NCI-H2227 (cell line): ENCODE measurements at regions not wholly inside any gene's neighbourhood (a gene's known extent, or its start where the extent isn't known, plus 50 kb on each side); places are given as distances from the start of the nearest gene placed in this dataset.
A peak's percentile ranks its signal among the peaks of the same experiment; 100 is the strongest.
"Not testable (repeated sequence)": the region's sequence is repeated elsewhere in the genome, so short reads cannot be mapped to it uniquely, and the experiment has no call there.

Experiments used
- DNase-seq: peaks from one replicate; lab custom pipeline; 2025; ENCODE audit not compliant: unreplicated experiment; lab: John Stamatoyannopoulos, UW

DNA sequence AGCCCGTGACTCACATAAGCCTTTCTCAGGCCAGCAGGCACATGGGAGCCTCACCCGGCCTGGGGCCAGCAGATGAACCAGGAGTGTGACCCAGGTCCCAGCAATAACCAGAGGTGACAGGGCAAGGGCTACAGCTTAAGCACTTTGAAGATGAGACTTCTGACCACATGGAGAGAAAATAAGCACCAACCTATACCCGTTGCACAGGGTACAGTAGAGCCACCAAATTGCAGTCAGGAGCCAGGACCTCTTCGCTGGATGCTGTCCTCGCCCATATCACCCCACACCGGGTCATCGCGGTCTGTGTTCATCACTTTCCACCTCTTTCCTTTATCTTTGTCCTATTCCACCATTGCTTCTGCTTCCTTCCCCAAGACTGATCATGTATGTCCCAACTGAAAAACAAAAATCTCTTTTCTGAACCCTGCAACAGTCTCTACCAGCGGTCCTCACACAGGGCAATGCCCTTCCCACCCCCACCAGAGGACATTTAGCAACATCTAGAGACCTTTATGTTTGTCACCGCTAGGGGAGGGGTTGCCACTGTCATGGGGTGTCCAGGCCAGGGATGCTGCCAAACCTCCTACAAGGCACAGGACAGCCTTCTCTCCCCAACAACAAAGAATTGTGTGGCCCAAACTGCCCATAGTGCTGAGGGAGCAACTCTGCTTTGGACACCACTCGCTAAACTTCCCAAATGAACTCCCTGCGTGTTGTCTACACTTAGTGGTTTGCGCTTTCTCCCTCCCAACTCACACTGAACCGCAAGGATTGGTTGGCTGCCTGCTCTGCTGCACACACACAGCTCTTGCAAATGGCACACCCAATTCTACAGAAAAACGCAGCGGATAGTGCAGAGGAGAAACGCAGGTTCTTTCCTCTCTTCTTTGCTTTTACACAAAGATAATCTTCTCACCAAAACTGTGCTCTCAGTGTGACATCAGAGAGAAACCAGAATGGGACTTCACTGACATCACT, 219.4 kb upstream of the FRG1 start:
- DNase-seq, result not testable (repeated sequence)

DNA sequence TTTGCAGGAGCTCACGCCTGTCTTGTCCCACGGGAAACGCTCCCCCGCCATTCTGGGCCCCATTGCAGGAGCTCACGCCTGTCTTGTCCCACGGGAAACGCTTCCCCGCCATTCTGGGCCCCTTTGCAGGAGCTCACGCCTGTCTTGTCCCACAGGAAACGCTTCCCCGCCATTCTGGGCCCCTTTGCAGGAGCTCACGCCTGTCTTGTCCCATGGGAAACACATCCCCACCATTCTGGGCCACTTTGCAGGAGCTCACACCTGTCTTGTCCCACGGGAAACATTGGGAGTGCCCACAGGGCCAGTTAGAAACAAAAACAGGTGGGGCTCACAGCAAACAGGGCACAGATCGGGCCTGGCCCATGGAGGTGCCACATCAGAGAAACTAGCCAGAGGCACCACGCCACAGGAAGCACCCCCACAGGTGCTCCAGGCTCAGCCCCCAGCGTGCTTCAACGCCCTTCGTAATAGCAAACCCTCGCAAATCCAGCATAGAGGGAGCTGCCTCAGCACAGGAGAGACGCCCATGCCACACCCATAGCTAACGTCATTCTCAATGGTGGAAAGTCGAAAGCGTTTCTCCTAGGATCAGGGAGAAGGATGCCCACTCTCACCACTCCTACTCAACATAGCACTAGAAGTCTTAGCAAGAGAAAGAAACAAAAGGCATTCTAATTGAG, 218.2 kb upstream of the FRG1 start:
- DNase-seq, result peak; percentile 86

DNA sequence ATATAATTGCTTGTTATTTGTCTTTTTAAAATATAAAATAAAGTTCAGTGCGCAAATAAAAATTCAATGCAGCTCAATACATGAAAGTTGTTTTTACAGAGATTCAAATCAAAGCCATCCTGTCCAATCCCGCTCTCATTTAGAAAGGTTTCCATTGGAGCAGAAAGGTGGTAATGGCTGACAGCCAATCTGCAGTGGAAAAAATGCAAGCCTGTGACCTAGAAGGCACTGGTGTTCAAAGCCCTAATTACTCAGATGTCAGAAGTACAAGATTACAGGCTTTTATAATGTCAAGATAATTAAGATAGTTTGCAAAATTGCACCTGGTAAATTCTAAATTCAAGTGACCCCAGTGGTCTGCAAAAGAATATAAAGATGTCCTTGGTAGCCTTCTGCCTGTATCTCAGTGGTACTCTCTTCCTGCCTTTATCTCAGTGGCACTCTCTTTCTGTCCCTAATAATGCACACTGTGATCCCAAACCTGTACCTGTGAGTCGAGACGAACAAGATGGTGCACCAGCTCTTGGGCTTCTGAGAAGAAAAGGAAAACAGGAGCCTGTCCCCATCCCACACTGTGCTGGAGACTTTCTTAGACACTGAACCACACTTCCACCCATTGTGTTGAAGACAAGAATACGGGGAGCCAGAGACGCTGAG, 212.6 kb upstream of the FRG1 start:
- not testable (repeated sequence) for DNase-seq

DNA sequence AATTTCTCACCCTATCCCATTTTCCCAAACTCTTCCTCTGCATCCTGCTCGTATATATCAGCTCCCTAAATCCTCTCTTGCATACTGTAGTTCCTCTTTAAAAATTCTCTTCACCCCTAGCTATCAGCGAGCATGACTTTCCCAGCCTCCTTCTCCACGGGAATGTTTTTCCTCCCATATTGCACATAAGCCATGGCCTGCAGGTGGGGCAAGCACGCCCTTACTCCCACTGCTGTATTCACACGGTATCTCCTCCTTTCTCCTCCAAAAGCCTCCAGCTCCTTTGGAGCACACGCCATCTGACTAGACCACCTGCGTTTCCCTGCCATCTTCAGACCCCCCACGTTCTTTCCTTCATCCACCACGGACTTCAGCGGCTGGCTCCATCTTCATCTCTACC, 208.7 kb upstream of the FRG1 start:
- DNase-seq, result not testable (repeated sequence)

DNA sequence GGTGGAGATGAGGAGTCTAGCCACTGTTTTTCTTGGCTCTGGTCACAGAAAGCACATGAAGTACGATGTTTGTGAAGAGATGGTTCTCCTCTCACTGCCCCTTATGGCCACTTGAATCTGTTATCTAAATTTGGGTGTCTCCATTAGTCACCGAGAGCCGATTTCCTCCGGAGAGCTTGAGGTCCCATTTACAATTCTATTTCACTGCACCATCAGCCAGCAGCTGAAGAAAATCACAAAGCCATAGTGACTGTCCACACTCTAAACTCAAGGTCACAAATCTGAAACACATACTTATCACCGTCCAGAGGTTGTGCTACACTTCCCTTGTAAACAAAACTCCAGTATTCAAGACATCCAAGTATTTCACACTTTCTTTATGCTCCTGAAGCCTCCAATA, 207.2 kb upstream of the FRG1 start:
- not testable (repeated sequence) for DNase-seq

DNA sequence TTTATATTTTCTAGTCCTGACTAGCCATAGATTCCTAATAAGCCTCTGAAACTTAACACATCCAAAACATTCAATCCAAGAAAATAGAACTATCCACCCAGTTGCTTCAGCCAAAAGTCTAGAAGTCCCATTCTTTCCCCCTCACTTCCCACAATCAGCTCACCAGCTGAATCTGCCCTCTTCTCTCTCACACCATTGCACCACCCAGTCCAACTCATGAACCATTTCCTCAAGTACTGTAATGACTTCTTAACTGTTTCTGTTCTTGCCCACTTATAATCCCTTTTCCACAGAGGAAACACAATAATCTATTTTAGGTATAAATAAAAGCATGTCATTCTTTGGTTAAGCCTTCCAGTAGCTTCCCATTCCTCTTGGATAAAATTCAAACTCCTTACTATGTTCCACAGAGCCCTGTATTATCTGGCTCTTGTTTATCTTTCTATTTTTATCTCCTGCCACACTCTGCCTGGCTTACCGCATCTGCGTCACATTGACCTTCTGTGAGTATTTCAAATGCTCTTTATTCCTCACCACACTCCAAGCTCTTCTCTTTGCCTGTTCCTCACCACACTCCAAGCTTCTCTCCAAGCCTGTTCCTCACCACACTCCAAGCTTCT, 205.9 kb upstream of the FRG1 start:
- not testable (repeated sequence) for DNase-seq

DNA sequence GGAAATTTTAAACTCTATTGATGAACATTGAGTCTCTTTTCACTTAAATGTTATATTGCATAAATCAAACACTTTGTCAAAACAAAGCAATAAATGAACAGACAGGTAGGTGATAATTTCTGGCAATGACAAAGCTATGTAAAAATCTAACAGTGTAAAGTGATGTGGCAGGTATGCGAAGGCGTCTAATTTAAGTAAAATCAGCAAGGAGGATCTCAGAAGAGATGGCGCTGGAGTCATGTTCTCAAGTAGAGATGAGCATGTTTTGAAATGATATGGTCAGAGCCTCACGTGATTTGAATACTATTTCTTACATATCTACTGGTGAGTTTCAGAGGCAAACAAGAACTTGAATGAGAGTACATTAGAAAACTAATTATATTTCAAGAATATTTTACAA, 204.0 kb upstream of the FRG1 start:
- DNase-seq, result not testable (repeated sequence)

DNA sequence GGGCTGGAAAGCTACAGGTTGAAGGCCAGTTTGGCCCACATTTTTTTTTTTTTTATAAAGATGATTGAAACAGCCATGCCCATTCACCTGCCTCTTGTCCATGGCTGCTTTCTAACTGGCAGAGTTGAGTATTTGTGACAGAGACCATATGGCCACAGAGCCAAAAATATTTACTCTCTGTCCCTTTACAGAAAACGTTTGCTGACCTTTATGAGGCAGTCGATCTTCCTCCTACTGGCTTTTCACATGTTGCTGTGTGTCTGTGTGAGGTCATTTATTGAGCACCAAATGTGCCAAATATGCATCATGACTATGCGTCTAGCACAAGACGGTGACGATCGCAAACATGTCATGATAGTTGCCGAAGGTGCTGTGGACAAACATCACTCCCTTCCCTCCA, 200.6 kb upstream of the FRG1 start:
- DNase-seq, result not testable (repeated sequence)

DNA sequence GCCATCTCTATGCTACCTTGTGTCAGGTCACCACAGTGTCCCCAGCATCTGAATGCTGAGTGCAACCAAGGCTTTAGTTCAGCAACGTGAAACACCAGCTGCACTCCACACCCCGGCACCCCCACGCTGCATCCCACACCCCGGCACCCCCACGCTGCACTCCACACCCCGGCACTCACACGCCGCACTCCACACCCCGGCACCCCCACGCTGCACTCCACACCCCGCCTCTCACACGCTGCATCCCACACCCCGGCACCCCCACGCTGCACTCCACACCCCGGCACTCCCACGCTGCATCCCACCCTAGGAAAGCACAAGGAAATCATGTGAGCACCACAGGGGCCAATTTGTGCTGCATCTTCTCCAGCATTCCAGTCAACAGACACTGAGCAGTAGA, 199.8 kb upstream of the FRG1 start:
- no peak for DNase-seq

DNA sequence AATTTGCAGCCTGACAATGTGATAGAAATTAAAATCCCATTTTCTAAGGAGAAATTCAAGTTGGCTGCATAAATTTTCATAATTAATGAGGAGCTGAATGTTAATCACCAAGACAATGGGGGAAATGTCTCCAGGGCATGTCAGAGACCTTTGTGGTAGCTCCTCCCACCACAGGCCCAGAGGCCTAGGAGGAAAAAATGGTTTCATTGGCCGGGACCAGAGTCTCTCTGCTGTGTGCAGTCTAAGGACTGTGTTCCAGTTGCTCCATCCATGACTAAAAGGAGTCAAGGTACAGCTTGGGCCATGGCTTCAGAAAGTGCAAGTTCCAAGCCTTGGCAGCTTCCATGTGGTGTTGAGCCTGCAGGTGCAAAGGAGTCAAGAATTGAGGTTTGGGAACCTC, 187.6 kb upstream of the FRG1 start:
- DNase-seq, result not testable (repeated sequence)

DNA sequence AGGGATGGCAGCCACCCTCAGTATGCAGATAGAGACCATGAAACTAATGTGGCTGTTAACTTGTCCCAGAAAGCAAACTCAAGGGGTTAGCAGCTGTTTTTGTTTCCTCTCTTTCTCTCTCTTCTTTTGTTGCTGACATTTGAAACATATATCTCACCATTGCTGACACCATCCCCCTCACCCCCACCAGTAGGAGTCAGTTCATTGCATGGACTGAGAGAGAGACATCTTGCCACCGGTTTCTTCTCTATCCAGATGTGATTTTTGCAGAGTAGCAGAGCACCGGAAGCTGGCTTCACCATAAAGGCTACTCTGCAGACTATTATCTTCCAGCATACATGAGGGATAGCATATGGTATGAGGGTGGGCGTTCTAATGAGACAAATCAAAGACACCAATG, 177.1 kb upstream of the FRG1 start:
- no peak for DNase-seq

DNA sequence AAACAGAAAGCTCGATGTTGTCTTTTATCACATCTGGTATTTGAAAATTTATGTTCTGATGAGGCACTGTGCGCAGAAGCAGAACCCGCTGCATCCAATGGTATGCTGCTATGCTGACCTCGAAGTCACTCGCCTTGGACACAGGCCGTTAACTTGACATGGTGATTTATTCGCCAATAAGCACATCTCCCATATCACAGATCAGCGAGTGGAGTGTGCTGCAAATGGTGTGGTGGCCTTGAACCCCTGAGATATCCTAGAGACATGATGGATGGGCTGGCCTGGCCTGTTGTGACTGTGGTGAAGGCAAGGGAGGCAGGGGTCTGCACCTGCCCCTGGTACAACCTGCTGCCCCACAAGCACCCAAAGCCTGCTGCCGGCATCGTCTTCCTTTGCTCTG, 175.4 kb upstream of the FRG1 start:
- DNase-seq, result no peak

DNA sequence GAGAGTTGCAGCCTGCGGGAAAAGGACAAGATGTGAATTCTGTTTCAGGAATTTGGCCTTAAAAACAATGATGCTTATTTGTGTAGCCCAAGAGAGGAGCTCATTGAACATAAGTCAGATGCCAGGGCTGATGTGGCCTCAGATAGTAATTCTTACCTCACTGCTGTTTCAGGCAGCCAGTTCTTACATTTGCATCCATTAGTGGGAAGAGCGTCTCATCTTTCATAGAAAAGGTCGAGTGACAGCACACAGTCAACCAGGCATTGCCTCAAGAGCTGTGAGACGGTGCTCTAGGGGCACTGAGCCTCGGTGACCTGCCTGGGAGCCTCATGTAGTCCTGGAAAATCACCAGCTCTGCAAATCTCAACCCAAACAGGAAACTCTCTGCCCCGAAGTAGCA, 174.9 kb upstream of the FRG1 start:
- no peak for DNase-seq

DNA sequence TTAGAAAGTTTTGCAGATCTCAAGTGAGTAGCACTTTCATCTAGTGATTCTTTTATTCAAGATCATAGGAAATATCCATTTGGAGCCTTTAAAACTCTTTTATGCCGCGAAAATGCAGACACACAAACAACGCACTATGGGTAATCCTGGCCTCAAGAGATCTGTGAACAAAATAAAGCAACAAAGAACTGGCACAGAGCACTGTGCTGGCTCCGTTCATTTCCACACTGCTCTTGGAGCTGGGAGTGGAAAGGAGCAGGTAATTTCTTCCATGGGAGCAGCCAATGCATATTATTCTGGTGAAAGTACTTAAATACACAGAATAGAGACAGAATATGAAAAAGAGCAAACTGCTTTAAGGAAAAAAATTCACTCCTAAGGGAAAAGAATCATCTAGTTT, 172.7 kb upstream of the FRG1 start:
- DNase-seq, result no peak

DNA sequence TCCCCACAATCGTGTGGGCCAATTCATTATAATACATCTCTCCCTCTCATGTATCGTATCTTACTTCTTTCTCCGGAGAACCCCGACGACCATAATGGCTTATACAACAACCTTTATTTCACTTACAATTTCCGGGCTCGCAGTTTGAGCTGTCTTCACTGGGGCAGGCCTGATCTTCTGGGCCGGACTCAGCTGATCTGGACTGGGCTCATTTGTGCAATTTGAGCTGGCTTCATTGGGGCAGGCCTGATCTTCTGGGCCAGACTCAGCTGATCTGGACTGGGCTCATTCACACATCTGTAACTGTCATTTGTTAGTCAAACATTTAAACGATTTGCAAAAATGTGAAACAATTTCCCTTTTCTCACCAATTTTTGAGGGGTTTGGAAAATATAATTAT, 171.5 kb upstream of the FRG1 start:
- DNase-seq, result no peak

DNA sequence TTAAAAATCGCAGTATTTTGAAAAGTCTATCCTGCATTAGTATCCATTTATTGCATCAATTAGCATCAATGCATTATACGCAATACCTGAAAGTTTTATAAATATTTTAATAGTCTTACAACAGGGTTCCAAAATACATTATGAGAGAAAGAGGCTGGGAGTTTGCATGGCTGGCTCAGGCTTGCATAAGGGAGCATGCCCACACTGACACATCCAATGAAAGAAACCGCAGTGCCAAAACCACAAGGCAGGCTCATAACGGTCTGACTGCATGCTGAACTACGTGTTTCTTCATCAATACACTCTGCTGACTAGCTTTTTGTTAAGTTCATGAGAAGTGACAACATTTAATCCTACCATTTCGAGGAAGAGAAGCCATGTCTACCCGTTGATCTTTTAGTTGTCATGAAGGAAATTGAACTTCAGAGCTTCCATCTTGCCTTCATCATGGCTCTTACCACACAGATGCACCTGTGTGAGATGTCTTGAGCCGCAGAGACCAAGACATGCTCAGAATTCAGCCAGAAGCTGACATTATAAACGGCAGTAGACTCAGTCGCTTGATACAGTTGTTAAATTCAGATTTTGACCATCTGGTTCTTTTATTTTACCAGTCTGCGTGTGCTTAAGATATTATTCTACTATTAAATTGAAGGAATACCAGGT, 168.8 kb upstream of the FRG1 start:
- no peak for DNase-seq

DNA sequence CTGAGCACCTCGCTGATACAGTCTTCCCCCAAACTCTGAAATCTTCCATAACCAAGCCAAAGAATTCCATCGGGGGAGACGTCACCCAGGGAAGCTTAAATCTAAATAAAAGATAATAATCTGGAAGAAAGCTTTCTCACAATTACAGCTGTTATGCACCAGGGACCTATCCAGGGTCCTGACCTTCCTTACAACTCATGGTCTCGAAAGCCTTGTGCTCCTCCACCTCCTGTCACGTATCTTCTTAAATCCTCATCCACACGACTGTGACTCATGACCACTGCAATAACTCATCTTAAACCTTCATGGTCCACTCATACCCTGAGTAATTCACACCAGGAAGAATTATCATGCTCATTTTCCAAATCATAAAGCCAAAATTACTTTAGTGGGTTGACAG, 166.8 kb upstream of the FRG1 start:
- DNase-seq, result no peak

DNA sequence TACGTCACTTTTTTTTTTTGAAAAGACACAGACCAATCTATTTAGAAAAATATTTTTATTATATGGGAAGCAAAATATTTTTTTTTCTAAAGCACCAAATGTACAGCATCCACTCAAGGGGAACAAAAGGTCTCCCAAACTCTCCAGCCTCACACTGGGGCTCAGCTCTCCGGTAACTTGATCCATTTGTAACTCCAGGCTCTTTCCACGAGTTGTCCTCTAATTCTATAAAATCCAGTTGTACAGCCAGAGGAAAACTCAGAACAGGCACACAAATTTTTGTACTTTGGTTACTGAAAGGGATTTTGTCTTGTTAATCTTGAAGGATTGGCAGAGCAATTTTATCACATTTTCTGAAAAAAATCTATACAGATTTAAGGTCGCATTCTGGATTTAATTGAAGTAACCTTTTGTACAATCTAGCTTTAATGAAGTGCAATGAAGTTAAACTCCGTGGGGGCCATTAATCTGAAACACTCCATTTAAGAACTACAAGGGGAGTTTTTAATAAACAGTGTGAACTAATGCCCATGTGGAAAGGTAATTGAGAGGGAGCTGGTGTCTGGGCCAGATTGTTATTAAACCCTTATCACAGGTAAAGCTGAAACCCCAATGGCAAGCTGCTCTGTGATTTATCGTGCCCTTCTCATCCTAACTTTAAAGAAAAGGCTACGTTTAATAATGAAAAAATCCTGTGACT, 161.2 kb upstream of the FRG1 start:
- DNase-seq, result no peak

DNA sequence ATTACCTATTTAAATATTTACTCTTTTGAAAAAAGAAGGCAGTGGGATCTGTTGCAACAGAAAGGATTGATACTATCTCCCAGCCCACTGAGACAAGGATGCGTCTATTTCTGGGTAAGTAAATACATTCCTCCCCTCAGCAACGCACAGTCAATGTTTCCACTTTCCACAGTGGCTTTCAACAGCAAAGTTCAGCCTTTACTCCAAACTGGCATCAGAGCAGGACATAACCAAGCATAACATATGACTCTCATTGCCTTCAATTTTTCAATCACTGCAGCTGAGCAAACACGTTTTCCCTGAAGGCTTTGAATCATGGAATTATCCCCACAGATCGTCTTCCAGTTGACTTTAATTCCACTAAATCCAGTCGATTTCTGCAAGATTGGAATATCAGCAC, 160.3 kb upstream of the FRG1 start:
- DNase-seq, result no peak

DNA sequence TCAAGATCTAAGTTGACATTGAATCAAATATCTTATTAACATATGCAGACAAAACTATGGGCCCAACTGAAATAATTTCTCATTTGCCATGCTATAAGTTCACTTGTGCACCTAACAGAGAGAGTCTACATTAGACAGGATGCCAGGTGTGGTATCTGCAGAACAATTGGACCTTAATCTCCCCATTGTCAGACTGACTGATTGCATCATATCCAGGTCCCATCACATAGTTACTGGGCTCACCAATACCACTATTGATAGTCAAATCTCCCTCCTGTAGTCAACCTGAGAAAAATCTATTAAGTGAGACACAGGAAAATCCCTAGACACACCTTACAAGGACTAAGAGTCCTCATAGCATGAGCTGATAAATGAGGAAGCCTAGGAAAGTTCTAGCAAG, 156.0 kb upstream of the FRG1 start:
- DNase-seq, result no peak
